Muscle of leg (tissue), 3 donors: ENCODE measurements at regions not wholly inside any gene's neighbourhood (a gene's known extent, or its start where the extent isn't known, plus 50 kb on each side); places are given as distances from the start of the nearest gene placed in this dataset.

Experiments used
- DNase-seq: peaks from one replicate; pipeline ENCODE4 v3.0.0; 2013
- H3K27ac ChIP-seq: one replicate; pipeline ENCODE4 v1.5.1; 2013; ENCODE audit warnings: mild to moderate bottlenecking, low read length, control low read depth
- H3K27me3 ChIP-seq: one replicate; pipeline ENCODE4 v1.6.1; 2013; ENCODE audit warnings: low read length; ENCODE audit not compliant: control insufficient read depth, insufficient read depth
- H3K36me3 ChIP-seq: one replicate; pipeline ENCODE4 v1.6.1; 2013; ENCODE audit warnings: low read length; ENCODE audit not compliant: control insufficient read depth, insufficient read depth
- H3K4me1 ChIP-seq: one replicate; pipeline ENCODE4 v1.6.1; 2013; ENCODE audit warnings: low read length; ENCODE audit not compliant: control insufficient read depth, insufficient read depth
- H3K4me3 ChIP-seq: one replicate; pipeline ENCODE4 v1.5.1; 2013; ENCODE audit warnings: low read length, control low read depth
- H3K9me3 ChIP-seq: replicated peaks from 2 replicates; pipeline ENCODE4 v1.6.1; 2013; ENCODE audit warnings: low read depth, low read length; ENCODE audit not compliant: control insufficient read depth
- WGBS: methylation state at CpG from one replicate; pipeline ENCODE4 v1.1.5; 2013; ENCODE audit warnings: missing lambda C conversion rate; ENCODE audit not compliant: insufficient coverage; 5-methylcytosine and 5-hydroxymethylcytosine counted together

DNA sequence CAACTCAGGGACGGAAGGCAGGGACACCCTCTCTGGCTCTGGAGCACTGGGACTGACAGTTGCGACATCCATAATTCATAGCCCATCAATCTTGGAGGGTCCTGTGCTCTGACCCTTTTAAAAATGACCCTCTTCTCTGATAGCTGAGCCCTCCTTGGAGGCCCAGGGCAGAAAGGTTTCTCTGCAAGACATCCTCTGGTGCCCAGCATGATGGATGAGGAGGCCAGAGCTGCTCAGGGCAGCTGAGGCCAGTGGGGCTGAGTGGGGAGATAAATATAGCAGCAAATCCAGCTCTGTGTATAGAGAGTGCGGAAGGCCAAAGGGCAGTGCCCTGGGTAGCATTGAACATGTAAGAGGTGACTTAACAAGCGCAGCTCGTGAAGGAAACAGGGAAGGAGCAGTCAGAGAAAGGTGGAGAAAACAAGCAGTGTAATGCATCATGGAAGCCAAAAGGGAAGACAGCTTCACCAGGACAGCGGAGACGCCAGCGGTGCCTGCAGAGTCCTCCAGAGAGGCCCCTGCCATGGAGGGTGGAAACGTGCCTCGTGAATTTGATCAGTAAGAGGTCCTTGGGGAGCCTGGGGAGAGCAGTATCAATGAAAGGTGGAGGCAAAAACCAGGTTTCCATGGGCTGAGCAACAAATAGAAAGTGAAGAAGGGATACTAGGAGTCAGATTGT, 50.4 kb upstream of the FMOD start:
- Histone ChIP-seq H3K4me1 (peaks cover 13% of the 10 kb centered on the region), H3K27ac (no peak overlapping the region), H3K9me3 (no peaks in the 10 kb centered on the region), H3K27me3 (peaks cover 3% of the 10 kb centered on the region), H3K4me3 (no peak overlapping the region), H3K36me3 (no peaks in the 10 kb centered on the region)
- 74% methylated on average over 9 of the region's 10 CpGs for whole genome bisulfite sequencing
- DNase-seq, result no peak

DNA sequence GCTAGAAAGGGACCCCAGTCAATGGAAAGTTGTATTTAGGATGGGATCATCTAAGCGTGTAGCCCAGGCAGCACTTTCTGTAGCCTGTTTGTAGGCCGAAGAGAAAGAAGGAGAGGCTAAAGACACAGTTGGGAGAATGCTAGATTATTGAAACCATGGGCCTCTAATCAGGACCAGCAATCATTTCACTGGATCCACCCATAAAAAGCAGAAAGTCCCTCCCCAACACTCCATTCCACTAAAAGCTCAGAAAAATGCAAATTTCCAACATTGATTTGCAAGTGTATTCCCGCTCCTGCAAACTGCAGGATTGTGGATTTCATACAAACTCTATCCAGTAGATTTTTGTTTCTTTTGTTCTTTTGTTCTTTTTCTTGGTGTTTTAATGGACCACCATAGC, 51.2 kb upstream of the FMOD start:
- peaks cover 17% of the 10 kb centered on the region for H3K4me1 ChIP-seq
- no peak for DNase-seq
- H3K4me3 ChIP-seq, result no peak overlapping the region
- H3K9me3 ChIP-seq, result no peaks in the 10 kb centered on the region
- WGBS, result 100% methylated on average over 1 of the region's 3 CpGs
- H3K27me3 ChIP-seq, result no peaks in the 10 kb centered on the region
- H3K36me3 ChIP-seq, result no peaks in the 10 kb centered on the region
- H3K27ac ChIP-seq, result peak overlapping the region; percentile 75

DNA sequence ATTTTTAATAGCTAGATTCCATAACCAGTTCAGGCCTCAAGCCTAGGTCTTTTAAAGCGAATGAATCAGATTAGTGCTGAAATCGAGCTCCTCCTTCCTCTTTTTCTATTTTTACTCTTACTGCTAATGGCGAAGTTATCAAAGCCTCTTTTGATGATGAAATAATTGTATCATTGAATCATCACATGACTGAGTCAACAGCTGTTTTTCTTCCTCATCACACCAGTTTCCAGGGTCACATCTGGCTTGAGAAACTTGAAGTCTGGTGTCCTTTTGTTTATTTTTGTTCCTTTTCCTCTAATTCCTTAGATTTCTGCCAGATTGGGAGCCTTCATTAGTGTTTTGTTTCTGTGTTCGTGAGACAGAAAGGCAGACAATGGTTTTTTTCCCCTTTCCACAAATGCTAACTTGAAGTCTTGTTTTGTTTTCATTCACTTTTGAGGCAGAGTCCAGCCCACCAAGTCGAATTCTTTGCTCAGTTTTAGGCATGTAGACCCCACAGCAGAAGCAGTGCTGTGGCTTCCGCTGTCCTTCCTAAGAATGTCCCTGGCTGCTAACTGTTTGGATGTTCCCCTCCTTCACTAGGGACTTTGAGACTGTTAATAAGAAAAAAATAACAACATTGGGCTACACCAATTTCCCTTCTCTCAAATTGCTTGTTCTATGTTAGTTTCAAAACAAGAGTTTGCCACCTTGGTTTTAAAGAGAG, 51.9 kb upstream of the FMOD start:
- WGBS, result 33% methylated on average over 1 of the region's 6 CpGs
- DNase-seq, result peak; percentile 84
- Histone ChIP-seq H3K27ac (peak overlapping the region; percentile 75), H3K36me3 (no peaks in the 10 kb centered on the region), H3K4me1 (peaks cover 19% of the 10 kb centered on the region), H3K9me3 (no peaks in the 10 kb centered on the region), H3K4me3 (no peak overlapping the region), H3K27me3 (no peaks in the 10 kb centered on the region)

DNA sequence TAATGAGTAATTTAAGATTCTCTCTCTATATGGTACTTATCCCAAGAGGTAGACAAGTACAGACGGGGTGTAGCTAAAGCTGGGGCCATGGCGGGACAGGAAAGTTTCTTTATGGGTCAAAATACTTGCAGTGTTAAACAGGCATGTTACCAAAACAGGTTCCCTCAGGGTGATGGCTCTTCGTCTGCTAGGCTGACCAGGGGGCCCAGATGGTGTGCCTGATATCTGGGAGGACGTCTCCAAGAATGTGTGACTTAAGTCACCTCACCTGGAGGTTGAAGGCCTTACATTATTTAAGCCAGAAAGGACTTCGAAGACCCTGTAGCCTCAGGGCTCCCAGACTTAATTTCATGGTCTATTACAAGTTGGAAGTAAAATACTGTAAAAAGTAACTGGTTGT, 52.7 kb upstream of the FMOD start:
- Histone ChIP-seq H3K9me3 (no peaks in the 10 kb centered on the region), H3K4me3 (no peak overlapping the region), H3K36me3 (no peaks in the 10 kb centered on the region), H3K4me1 (peaks cover 23% of the 10 kb centered on the region), H3K27ac (no peak overlapping the region), H3K27me3 (no peaks in the 10 kb centered on the region)
- DNase-seq, result no peak
- WGBS, result 91% methylated on average over 2 of the region's 5 CpGs

DNA sequence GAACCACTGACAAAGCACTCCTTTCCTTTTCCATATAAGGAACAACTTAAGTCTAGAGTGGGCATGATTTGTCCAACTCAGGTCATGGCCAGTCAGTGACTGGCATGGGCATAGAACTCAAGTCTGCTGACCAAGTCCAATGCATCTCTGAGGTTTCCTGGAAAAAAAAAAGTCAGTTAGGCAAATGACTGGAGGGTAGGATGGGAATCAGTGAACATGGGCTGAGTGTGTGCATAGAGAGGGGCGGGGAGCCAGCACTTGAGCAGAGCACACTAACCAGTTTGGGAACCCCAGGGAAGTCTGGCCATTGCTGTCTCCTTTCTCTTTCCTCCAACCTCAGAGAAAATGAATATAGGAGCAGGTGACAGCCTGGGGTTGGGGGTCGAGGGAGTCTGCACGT, 53.6 kb upstream of the FMOD start:
- H3K36me3 ChIP-seq, result no peaks in the 10 kb centered on the region
- no peak for DNase-seq
- H3K9me3 ChIP-seq, result no peaks in the 10 kb centered on the region
- H3K4me1 ChIP-seq, result peaks cover 27% of the 10 kb centered on the region
- no peaks in the 10 kb centered on the region for H3K27me3 ChIP-seq
- H3K27ac ChIP-seq, result no peak overlapping the region
- no peak overlapping the region for H3K4me3 ChIP-seq
- WGBS, result no CpG with 5 or more reads among the region's 3 CpGs

DNA sequence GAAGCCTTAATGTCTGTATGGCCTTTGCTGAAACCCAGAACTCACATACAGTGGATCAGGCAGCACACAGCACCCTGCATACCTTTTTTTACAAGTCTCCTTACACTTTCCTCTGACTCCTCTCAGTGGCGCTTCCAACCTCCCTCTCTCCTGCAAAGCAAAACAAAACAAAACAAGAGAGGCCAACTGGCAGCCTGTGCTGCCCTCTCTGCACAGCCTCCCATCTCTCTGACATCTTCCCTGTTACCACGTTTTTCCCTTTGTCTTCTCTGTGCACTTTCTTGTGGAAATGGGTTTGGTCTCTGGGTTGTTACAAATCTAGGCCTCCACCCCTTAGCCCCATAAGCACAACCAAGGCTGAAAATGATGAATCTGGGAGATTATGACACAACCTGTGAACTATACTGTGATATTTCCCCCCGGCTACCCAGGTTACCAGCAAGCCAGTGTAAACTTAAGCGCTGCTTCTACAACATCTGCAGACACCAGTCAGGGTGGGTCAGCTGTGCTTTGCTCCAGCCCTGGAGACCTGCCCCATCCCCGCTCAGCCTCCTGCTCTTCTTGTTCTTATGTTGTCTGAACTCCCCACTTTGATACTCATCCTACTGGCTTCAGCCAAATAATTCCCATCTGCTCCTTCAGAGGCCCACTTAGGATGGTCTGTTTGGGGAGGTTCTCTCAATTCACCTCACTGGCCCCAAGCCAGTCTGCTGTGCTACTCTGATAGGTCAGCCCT, 54.9 kb upstream of the FMOD start:
- no peaks in the 10 kb centered on the region for H3K36me3 ChIP-seq
- peaks cover 27% of the 10 kb centered on the region for H3K4me1 ChIP-seq
- 77% methylated on average over 3 of the region's 5 CpGs for WGBS
- DNase-seq, result peak; percentile 30
- no peaks in the 10 kb centered on the region for H3K27me3 ChIP-seq
- H3K9me3 ChIP-seq, result no peaks in the 10 kb centered on the region
- H3K27ac ChIP-seq, result no peak overlapping the region
- no peak overlapping the region for H3K4me3 ChIP-seq

DNA sequence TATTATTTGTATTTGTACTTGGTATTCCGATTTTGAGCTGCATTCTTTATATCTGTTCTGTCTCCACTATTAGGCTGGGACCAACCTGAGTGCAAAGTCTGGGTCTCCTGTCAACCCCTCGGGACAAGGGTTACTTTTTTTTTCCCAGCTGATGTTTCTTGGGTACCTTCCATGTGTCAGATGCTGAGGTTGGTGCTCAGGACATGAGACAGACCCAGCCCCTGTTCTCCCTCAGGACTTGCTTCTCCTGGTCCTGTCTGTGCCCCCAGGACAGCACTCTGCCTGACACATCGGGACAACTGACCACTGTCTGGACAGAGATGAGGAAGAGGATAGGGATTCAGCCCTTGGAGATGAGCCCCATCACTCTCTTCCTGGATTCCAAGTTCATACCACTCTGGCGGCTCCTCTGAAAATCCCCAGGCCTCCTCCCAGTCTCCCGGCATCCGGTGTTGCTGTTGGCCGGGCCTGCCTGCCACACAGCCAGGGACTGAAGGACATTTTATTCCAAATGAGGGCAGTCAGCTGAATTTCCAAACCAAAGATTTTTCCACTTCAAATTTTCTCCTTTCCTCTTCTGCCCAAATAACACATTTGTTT, 55.6 kb upstream of the FMOD start:
- peak; percentile 75 for DNase-seq
- Histone ChIP-seq H3K27ac (peak overlapping the region; percentile 76), H3K9me3 (no peaks in the 10 kb centered on the region), H3K4me3 (no peak overlapping the region), H3K4me1 (peaks cover 27% of the 10 kb centered on the region), H3K36me3 (no peaks in the 10 kb centered on the region), H3K27me3 (no peaks in the 10 kb centered on the region)
- 45% methylated on average over 5 of the region's 7 CpGs for whole genome bisulfite sequencing

DNA sequence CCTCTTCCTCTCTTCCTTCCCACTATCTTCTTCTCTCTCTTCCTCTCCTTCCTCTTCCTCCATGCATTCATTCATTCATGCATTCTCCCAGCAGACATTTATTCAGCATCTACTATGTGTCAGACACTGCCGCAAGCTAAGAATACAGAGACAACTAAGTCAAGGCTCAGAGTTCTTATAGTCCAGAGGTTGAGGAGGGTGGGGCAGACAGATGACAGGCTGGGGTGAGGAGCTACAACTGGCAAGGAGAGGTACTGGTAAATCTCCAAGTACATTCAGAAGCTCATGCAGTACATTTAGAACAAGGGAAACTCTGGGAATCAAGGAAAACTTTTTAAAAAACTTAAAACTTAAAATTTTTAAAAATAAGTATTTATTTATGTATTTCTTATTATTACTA, 56.4 kb upstream of the FMOD start:
- WGBS, result no CpG with 5 or more reads among the region's 1 CpG
- Histone ChIP-seq H3K27ac (peak overlapping the region; percentile 76), H3K4me3 (no peak overlapping the region), H3K9me3 (no peaks in the 10 kb centered on the region), H3K27me3 (no peaks in the 10 kb centered on the region), H3K4me1 (peaks cover 26% of the 10 kb centered on the region), H3K36me3 (no peaks in the 10 kb centered on the region)
- peak; percentile 25 for DNase-seq

DNA sequence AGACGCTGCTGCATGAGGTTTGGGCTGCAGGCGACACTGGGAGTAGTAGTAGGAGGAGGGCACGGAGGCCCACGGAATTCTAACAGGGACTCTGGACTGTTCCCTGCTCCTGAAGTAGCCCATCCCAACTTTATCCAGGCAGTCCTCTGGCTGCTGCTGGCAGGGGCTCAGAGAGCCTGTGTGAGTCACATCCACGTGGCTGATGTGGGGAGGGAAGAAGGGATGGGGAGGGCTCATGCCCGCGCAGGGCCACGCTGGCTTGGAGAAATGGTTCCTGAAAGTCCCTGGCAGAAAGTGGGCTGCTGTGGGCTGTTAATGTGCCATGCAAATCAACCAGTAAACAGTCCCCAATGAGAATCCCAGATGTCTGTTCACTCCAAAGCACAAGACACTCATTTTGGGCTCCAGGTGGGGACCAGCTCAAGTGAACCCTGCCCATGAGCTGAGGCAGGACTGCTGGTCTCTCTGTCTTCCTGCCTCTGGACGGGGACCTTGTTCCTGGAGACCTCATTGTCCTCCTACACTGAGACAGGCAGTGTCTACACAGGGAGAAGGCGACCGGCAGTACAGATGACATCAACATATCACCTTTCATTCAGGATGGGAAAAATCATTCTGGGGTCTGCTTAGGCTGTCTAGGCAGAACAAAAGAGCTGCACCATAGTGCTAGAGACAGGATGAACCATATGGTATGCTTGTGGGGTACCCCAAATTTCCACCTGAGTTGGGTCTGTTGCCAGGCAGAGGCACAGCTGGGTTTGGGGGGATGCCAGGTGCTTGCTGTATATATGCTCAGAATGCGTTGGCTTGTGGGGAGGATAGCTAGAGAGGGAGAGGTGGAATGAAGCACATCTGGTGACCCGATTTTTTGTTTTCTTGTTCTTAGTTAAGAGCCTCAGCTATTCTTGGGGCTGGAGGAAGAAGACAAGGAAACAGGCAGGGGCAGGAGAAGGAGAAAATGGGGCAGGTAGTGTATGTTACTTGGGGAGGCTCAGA, 57.9 kb upstream of the FMOD start:
- 40% methylated on average over 8 of the region's 13 CpGs for WGBS
- peak; percentile 90 for DNase-seq

More for the DNA sequence above, 57.9 kb upstream of the FMOD start:
- Histone ChIP-seq H3K36me3 (no peaks in the 10 kb centered on the region), H3K4me1 (peaks cover 23% of the 10 kb centered on the region), H3K27me3 (no peaks in the 10 kb centered on the region), H3K9me3 (no peaks in the 10 kb centered on the region), H3K4me3 (no peak overlapping the region), H3K27ac (peak overlapping the region; percentile 82)
